Breast epithelium (tissue), 3 donors: ENCODE measurements at regions not wholly inside any gene's neighbourhood (a gene's known extent, or its start where the extent isn't known, plus 50 kb on each side); places are given as distances from the start of the nearest gene placed in this dataset.

ENCODE experiments used
- POLR2A ChIP-seq: fragments of 450-650 bp; IDR thresholded peaks from one replicate; pipeline ENCODE4 v1.6.1; 2016; ENCODE audit warnings: antibody characterized with exemption, mild to moderate bottlenecking, moderate library complexity
- POLR2AphosphoS5 ChIP-seq, 3 donors: sonication (generic); formaldehyde crosslinking; IDR thresholded peaks; one replicate each; pipeline ENCODE4 v1.6.1; 2017; ENCODE audit warnings: antibody characterized with exemption in 3 of 3
- TF ChIP-seq, protein P1 (sequence below), 3 donors: fragments of 450-650 bp; IDR thresholded peaks; one replicate each; pipeline ENCODE4 v1.5.1; 2016 to 2017; ENCODE audit warnings: antibody characterized with exemption in 3 of 3, mild to moderate bottlenecking in 3 of 3, moderate library complexity in 3 of 3

- TF ChIP-seq, protein P1, sequence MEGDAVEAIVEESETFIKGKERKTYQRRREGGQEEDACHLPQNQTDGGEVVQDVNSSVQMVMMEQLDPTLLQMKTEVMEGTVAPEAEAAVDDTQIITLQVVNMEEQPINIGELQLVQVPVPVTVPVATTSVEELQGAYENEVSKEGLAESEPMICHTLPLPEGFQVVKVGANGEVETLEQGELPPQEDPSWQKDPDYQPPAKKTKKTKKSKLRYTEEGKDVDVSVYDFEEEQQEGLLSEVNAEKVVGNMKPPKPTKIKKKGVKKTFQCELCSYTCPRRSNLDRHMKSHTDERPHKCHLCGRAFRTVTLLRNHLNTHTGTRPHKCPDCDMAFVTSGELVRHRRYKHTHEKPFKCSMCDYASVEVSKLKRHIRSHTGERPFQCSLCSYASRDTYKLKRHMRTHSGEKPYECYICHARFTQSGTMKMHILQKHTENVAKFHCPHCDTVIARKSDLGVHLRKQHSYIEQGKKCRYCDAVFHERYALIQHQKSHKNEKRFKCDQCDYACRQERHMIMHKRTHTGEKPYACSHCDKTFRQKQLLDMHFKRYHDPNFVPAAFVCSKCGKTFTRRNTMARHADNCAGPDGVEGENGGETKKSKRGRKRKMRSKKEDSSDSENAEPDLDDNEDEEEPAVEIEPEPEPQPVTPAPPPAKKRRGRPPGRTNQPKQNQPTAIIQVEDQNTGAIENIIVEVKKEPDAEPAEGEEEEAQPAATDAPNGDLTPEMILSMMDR (IDR thresholded peaks at IDR 0.05) = no peak
- no peak for TF ChIP-seq POLR2A
- TF ChIP-seq POLR2AphosphoS5 (IDR thresholded peaks at IDR 0.05) = no peak
Measured at GRCh38 chr13:78867655-78868054, 208.7 kb upstream of the OBI1 start.
